ENCODE measurements at regions not wholly inside any gene's neighbourhood (a gene's known extent, or its start where the extent isn't known, plus 50 kb on each side); places are given as distances from the start of the nearest gene placed in this dataset.

GRCh38 chr1:55368698-55369097 is 153.5 kb upstream of the USP24 start:
- no peak for TF ChIP-seq EZH2 (IDR thresholded peaks at IDR 0.05)
- TF ChIP-seq CTCF (IDR thresholded peaks at IDR 0.05), result no peak
- no peak for TF ChIP-seq EZH2phosphoT487 (IDR thresholded peaks at IDR 0.05)
- H3K4me1 ChIP-seq, result no peaks in the 10 kb centered on the region

GRCh38 chr1:55367273-55367672 is 152.1 kb upstream of the USP24 start:
- Histone ChIP-seq H3K4me1 (no peaks in the 10 kb centered on the region), H3K4me3 (no peak overlapping the region), H3K27me3 (no peaks in the 10 kb centered on the region), H3K27ac (no peak overlapping the region), H2AFZ (replicated peaks) (no peak overlapping the region), H3K9me3 (ENCODE audit: low read depth) (no peaks in the 10 kb centered on the region), H4K20me1 (ENCODE audit: low read depth) (no peaks in the 10 kb centered on the region), H3K4me2 (no peak overlapping the region), H3K79me2 (ENCODE audit: low read depth) (no peaks in the 10 kb centered on the region), H3K36me3 (no peaks in the 10 kb centered on the region), H3F3A (ENCODE audit: low read depth) (no peaks in the 10 kb centered on the region), H3K9ac (no peak overlapping the region)
- no peak for DNase-seq (ENCODE audit: low spot score)
- no peaks in the 10 kb centered on the region for H3K9me3 Mint-ChIP-seq
- no peaks in the 10 kb centered on the region for H3K4me1 Mint-ChIP-seq
- peaks cover 4% of the 10 kb centered on the region for H3K27me3 Mint-ChIP-seq (ENCODE audit: insufficient read depth, low read depth)
- H3K4me3 Mint-ChIP-seq, result no peak overlapping the region
- no peak for TF ChIP-seq EZH2phosphoT487 (IDR thresholded peaks at IDR 0.05)
- TF ChIP-seq CTCF (IDR thresholded peaks at IDR 0.05), result no peak
- no peak for TF ChIP-seq EZH2 (IDR thresholded peaks at IDR 0.05)
- no peaks in the 10 kb centered on the region for H3K36me3 Mint-ChIP-seq
- no peak overlapping the region for H3K27ac Mint-ChIP-seq

More at GRCh38 chr1:55368698-55369097, 153.5 kb upstream of the USP24 start:
- Histone ChIP-seq H3F3A (ENCODE audit: low read depth) (no peaks in the 10 kb centered on the region), H3K27ac (no peak overlapping the region), H2AFZ (replicated peaks) (no peak overlapping the region), H3K36me3 (no peaks in the 10 kb centered on the region), H3K27me3 (no peaks in the 10 kb centered on the region), H3K9me3 (ENCODE audit: low read depth) (no peaks in the 10 kb centered on the region), H3K9ac (no peak overlapping the region), H3K4me3 (no peak overlapping the region), H3K79me2 (ENCODE audit: low read depth) (no peaks in the 10 kb centered on the region), H3K4me2 (no peak overlapping the region), H4K20me1 (ENCODE audit: low read depth) (no peaks in the 10 kb centered on the region)
- H3K36me3 Mint-ChIP-seq, result no peaks in the 10 kb centered on the region
- peaks cover 4% of the 10 kb centered on the region for H3K27me3 Mint-ChIP-seq (ENCODE audit: insufficient read depth, low read depth)
- no peak for DNase-seq (ENCODE audit: low spot score)
- H3K27ac Mint-ChIP-seq, result no peak overlapping the region
- no peaks in the 10 kb centered on the region for H3K9me3 Mint-ChIP-seq
- no peaks in the 10 kb centered on the region for H3K4me1 Mint-ChIP-seq
- no peak overlapping the region for H3K4me3 Mint-ChIP-seq

GRCh38 chr1:55364216-55364615 is 149.1 kb upstream of the USP24 start:
- H3K9me3 ChIP-seq (ENCODE audit: low read depth), result no peaks in the 10 kb centered on the region
- Mint-ChIP-seq H3K9me3 (no peaks in the 10 kb centered on the region), H3K4me3 (no peak overlapping the region), H3K36me3 (no peaks in the 10 kb centered on the region), H3K4me1 (no peaks in the 10 kb centered on the region), H3K27ac (no peak overlapping the region), H3K27me3 (ENCODE audit: insufficient read depth, low read depth) (no peaks in the 10 kb centered on the region)
- no peaks in the 10 kb centered on the region for H3K4me1 ChIP-seq
- no peaks in the 10 kb centered on the region for H3K79me2 ChIP-seq (ENCODE audit: low read depth)
- H3F3A ChIP-seq (ENCODE audit: low read depth), result no peaks in the 10 kb centered on the region
- no peaks in the 10 kb centered on the region for H3K36me3 ChIP-seq
- H2AFZ ChIP-seq (replicated peaks), result no peak overlapping the region
- no peak overlapping the region for H3K9ac ChIP-seq
- H3K4me2 ChIP-seq, result no peak overlapping the region
- H3K27ac ChIP-seq, result no peak overlapping the region
- DNase-seq (ENCODE audit: low spot score), result no peak
- H3K4me3 ChIP-seq, result no peak overlapping the region
- TF ChIP-seq EZH2phosphoT487 (IDR thresholded peaks at IDR 0.05), result no peak
- no peak for TF ChIP-seq EZH2 (IDR thresholded peaks at IDR 0.05)
- TF ChIP-seq CTCF (IDR thresholded peaks at IDR 0.05), result no peak
- no peaks in the 10 kb centered on the region for H3K27me3 ChIP-seq
- H4K20me1 ChIP-seq (ENCODE audit: low read depth), result no peaks in the 10 kb centered on the region

Measured in neural progenitor cell (in vitro differentiated cells).